Fibroblast of lung (primary cell): ENCODE measurements at regions not wholly inside any gene's neighbourhood (a gene's known extent, or its start where the extent isn't known, plus 50 kb on each side); places are given as distances from the start of the nearest gene placed in this dataset.

Experiments
- DNase-seq, 2 donors: peaks; one replicate each; pipeline versions ENCODE4 v3.0.0 to v3.0.0-alpha.2; 2010; ENCODE audit warnings: low read depth in 2 of 2
- H2AFZ ChIP-seq: 2 replicates; pipeline ENCODE4 v1.5.1; 2012; ENCODE audit warnings: low read length, control low read depth, inconsistent platforms
- H3K27ac ChIP-seq: 2 replicates; pipeline ENCODE4 v1.5.1; 2011; ENCODE audit warnings: low read length, control low read depth; ENCODE audit not compliant: insufficient read depth
- H3K27me3 ChIP-seq: 2 replicates; pipeline ENCODE4 v1.5.1; 2011; ENCODE audit warnings: mild to moderate bottlenecking, low read length; ENCODE audit not compliant: control insufficient read depth, insufficient read depth
- H3K36me3 ChIP-seq: 2 replicates; pipeline ENCODE4 v1.5.1; 2011; ENCODE audit warnings: low read length; ENCODE audit not compliant: control insufficient read depth, insufficient read depth
- H3K4me1 ChIP-seq: 2 replicates; pipeline ENCODE4 v1.5.1; 2011; ENCODE audit warnings: low read length; ENCODE audit not compliant: control insufficient read depth, insufficient read depth; ENCODE audit errors: extremely low read depth
- H3K4me2 ChIP-seq: 2 replicates; pipeline ENCODE4 v1.5.1; 2011; ENCODE audit warnings: low read length, control low read depth; ENCODE audit not compliant: insufficient read depth; ENCODE audit errors: extremely low read depth
- H3K4me3 ChIP-seq, 4 experiments: fragments of 200-600 bp in 1 of 4; sonication (generic) in 1 of 4; replicated peaks in 1 of 4; 2 replicates each; pipeline ENCODE4 v1.5.1; 2011 to 2016; ENCODE audit warnings: low read length in 4 of 4, low read depth in 3 of 4, mild to moderate bottlenecking in 3 of 4, control low read depth in 2 of 4, inconsistent platforms in 1 of 4, mixed read lengths in 1 of 4; ENCODE audit not compliant: insufficient read depth in 1 of 4; ENCODE audit errors: control extremely low read depth in 1 of 4
- H3K79me2 ChIP-seq: 2 replicates; pipeline ENCODE4 v1.5.1; 2012; ENCODE audit warnings: mild to moderate bottlenecking, low read length, inconsistent platforms; ENCODE audit not compliant: control insufficient read depth, insufficient read depth
- H3K9ac ChIP-seq: 2 replicates; pipeline ENCODE4 v1.5.1; 2011; ENCODE audit warnings: mild to moderate bottlenecking, low read length, control low read depth; ENCODE audit not compliant: insufficient read depth
- H3K9me3 ChIP-seq: 2 replicates; pipeline ENCODE4 v1.5.1; 2012; ENCODE audit warnings: low read depth, low read length; ENCODE audit not compliant: control insufficient read depth, insufficient read depth
- H4K20me1 ChIP-seq: 2 replicates; pipeline ENCODE4 v1.5.1; 2011; ENCODE audit warnings: low read length; ENCODE audit not compliant: control insufficient read depth, insufficient read depth; ENCODE audit errors: extremely low read depth
- EZH2 ChIP-seq: IDR thresholded peaks from 2 replicates; pipeline ENCODE4 v1.5.1; 2012; ENCODE audit warnings: low read length, control low read depth, mild to moderate bottlenecking; ENCODE audit errors: missing control alignments
- TF ChIP-seq, protein P1 (sequence below), 2 donors: IDR thresholded peaks in 1 of 2; conservative IDR thresholded peaks in 1 of 2; 1 replicate in 1 of 2; 2 replicates in 1 of 2; pipeline ENCODE4 v1.5.1; 2011 to 2012; ENCODE audit warnings: low read length in 2 of 2, control low read depth in 1 of 2, inconsistent platforms in 1 of 2, low read depth in 1 of 2, mild to moderate bottlenecking in 1 of 2

DNA sequence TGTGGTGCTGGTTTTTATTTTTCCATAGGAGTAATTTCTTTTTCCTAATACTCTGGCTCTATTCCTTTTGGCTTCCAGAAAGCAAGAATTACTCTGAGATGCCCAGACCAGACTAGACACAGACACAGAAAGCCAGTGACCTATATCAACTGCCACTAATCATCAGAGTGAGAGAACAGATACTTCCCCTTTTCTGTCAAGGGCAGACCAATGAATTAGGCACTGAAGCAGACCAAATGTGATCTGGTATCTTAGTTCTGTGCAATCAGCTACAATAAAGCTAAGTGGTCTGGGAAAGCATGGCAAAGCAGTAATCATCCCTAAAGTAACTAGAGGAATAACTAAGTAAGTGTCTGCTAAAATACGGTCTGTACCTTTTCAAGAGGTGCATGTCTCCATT, 239.1 kb downstream of the ELAVL2 start:
- no peak overlapping the region for H3K27ac ChIP-seq

DNA sequence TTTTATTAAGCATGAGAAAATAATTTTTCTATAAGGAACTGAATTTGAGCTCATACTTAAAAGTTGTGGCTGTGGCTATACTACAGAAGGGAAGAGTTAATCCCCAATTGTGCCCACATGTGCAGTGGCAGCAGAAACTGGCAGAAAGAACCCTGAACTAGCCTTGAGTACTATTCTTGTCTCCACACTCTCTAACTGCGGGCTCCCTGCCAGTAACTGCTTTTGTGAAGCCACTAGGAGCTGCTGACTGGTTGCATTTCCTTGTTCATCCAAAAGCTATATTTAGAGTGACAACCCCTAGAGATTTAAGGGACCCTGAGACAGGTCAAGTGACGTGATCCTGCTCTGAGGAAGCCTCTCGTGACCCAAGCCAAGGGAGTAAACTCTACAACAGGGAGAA, 238.6 kb downstream of the ELAVL2 start:
- Histone ChIP-seq H2AFZ (no peak overlapping the region), H4K20me1 (no peaks in the 10 kb centered on the region), H3K27ac (no peak overlapping the region), H3K9ac (no peak overlapping the region), H3K79me2 (no peaks in the 10 kb centered on the region), H3K4me1 (no peaks in the 10 kb centered on the region), H3K4me3 (no peak overlapping the region), H3K36me3 (no peaks in the 10 kb centered on the region), H3K9me3 (no peaks in the 10 kb centered on the region), H3K4me2 (no peak overlapping the region), H3K27me3 (no peaks in the 10 kb centered on the region)
- no peak for TF ChIP-seq EZH2
- TF ChIP-seq, protein P1, sequence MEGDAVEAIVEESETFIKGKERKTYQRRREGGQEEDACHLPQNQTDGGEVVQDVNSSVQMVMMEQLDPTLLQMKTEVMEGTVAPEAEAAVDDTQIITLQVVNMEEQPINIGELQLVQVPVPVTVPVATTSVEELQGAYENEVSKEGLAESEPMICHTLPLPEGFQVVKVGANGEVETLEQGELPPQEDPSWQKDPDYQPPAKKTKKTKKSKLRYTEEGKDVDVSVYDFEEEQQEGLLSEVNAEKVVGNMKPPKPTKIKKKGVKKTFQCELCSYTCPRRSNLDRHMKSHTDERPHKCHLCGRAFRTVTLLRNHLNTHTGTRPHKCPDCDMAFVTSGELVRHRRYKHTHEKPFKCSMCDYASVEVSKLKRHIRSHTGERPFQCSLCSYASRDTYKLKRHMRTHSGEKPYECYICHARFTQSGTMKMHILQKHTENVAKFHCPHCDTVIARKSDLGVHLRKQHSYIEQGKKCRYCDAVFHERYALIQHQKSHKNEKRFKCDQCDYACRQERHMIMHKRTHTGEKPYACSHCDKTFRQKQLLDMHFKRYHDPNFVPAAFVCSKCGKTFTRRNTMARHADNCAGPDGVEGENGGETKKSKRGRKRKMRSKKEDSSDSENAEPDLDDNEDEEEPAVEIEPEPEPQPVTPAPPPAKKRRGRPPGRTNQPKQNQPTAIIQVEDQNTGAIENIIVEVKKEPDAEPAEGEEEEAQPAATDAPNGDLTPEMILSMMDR (conservative IDR thresholded peaks at IDR 0.05 in 1 of 2, IDR thresholded peaks at IDR 0.05 in 1 of 2; ENCODE audit: low read depth in 1 of 2, low read length in 2 of 2), result no peak
- DNase-seq, result peak in 1 of 2 donors; percentile 17

More for the DNA sequence above, 239.1 kb downstream of the ELAVL2 start:
- H3K9ac ChIP-seq, result no peak overlapping the region
- no peaks in the 10 kb centered on the region for H3K9me3 ChIP-seq
- no peak overlapping the region for H3K4me2 ChIP-seq
- no peak overlapping the region for H3K4me3 ChIP-seq
- H2AFZ ChIP-seq, result no peak overlapping the region
- TF ChIP-seq, protein P1 (conservative IDR thresholded peaks at IDR 0.05 in 1 of 2, IDR thresholded peaks at IDR 0.05 in 1 of 2; ENCODE audit: low read depth in 1 of 2, low read length in 2 of 2), result no peak
- no peak for TF ChIP-seq EZH2
- DNase-seq, result no peak
- H3K4me1 ChIP-seq, result no peaks in the 10 kb centered on the region
- no peaks in the 10 kb centered on the region for H3K27me3 ChIP-seq
- no peaks in the 10 kb centered on the region for H3K36me3 ChIP-seq
- H4K20me1 ChIP-seq, result no peaks in the 10 kb centered on the region
- no peaks in the 10 kb centered on the region for H3K79me2 ChIP-seq

DNA sequence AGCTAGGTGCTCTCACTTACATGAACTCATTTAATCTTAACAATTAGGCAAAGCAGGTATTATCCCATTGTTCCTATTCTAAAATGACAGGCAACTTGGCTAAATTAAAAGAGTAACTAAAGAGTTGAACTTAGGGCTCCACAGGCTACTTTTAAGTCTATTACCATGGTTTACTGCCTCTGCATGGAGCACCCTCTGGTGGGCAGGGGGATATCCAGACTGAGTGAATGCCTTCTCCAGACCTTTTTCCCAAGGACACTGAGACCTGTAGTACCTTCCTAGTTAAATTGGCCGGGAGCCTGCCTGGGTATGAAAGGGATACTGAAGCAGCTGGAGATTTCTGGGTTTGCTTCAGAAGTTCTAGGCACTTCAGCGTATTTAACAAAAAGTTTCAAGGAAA, 238.1 kb downstream of the ELAVL2 start:
- Histone ChIP-seq H3K9me3 (no peaks in the 10 kb centered on the region), H3K9ac (no peak overlapping the region), H3K4me1 (no peaks in the 10 kb centered on the region), H4K20me1 (no peaks in the 10 kb centered on the region), H3K27me3 (no peaks in the 10 kb centered on the region), H2AFZ (no peak overlapping the region), H3K4me2 (no peak overlapping the region), H3K27ac (no peak overlapping the region), H3K4me3 (no peak overlapping the region), H3K79me2 (no peaks in the 10 kb centered on the region), H3K36me3 (no peaks in the 10 kb centered on the region)
- TF ChIP-seq, protein P1 (conservative IDR thresholded peaks at IDR 0.05 in 1 of 2, IDR thresholded peaks at IDR 0.05 in 1 of 2; ENCODE audit: low read depth in 1 of 2, low read length in 2 of 2), result no peak
- DNase-seq, result no peak
